ENCODE measurements at regions not wholly inside any gene's neighbourhood (a gene's known extent, or its start where the extent isn't known, plus 50 kb on each side); places are given as distances from the start of the nearest gene placed in this dataset.

- no peak for TF ChIP-seq CTCF (IDR thresholded peaks at IDR 0.05; ENCODE audit: insufficient read depth, low read length, severe bottlenecking)
- no peak for FAIRE-seq
- peak; percentile 43 for DNase-seq (ENCODE audit: low read depth)
- Histone ChIP-seq H3K36me3 (ENCODE audit: control insufficient read depth, insufficient read depth, low read length) (no peaks in the 10 kb centered on the region), H3K27me3 (ENCODE audit: control insufficient read depth, insufficient read depth, low read length) (no peaks in the 10 kb centered on the region), H3K4me3 (ENCODE audit: low read depth, low read length) (no peak overlapping the region)
Measured at GRCh38 chr3:101984356-101984755, 135.0 kb downstream of the NFKBIZ start.

DNA sequence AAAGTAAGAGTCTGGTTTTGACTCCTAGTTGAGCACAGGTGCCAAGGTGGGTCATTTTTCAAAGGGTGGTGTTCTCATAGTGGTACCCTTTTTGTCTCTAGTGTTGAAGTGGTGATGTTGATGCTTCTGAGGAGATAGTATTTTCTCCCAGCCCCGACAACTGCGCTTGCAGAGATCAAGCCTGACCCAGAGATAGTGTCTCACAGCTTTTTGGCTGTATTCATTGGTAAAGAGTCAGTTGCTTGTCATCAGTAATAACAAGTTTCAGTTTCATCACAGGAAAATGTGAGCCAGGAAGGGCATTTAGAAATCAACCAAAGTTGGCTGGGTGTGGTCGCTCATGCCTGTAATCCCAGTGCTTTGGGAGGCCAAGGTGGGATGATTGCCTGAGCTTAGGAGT lies 139.3 kb downstream of the NFKBIZ start:
- TF ChIP-seq CTCF (IDR thresholded peaks at IDR 0.05; ENCODE audit: insufficient read depth, low read length, severe bottlenecking): no peak
- no peaks in the 10 kb centered on the region for H3K27me3 ChIP-seq (ENCODE audit: control insufficient read depth, insufficient read depth, low read length)
- DNase-seq (ENCODE audit: low read depth) (peak; percentile 66), FAIRE-seq (no peak)
- H3K4me3 ChIP-seq (ENCODE audit: low read depth, low read length): no peak overlapping the region
- H3K36me3 ChIP-seq (ENCODE audit: control insufficient read depth, insufficient read depth, low read length): no peaks in the 10 kb centered on the region

GRCh38 chr3:101989578-101990200 lies 140.4 kb downstream of the NFKBIZ start:
- no peak for DNase-seq (ENCODE audit: low read depth)
- Histone ChIP-seq H3K4me3 (ENCODE audit: low read depth, low read length) (no peak overlapping the region), H3K36me3 (ENCODE audit: control insufficient read depth, insufficient read depth, low read length) (no peaks in the 10 kb centered on the region), H3K27me3 (ENCODE audit: control insufficient read depth, insufficient read depth, low read length) (no peaks in the 10 kb centered on the region)
- no peak for TF ChIP-seq CTCF (IDR thresholded peaks at IDR 0.05; ENCODE audit: insufficient read depth, low read length, severe bottlenecking)
- no peak for FAIRE-seq

DNA sequence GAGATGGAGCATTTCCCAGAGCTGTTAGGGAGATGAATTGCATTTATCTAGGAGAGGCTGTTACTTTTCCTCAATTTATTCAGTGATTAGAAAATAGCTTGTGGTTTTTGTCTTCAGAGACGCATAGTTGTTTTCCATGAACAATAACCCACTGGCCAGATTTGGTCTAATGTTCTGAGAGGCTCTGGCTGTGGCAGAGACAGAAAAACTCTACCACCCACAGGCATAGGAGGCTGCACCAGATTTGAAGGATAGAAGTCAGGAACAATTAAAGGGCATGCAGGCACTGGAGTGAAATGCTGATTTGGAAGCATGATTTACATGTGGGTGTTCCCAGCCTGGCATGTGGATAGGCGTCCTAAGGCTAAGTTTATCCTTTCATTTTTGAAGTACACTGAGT lies 143.5 kb downstream of the NFKBIZ start:
- FAIRE-seq: no peak
- H3K4me3 ChIP-seq (ENCODE audit: low read depth, low read length): no peak overlapping the region

DNA sequence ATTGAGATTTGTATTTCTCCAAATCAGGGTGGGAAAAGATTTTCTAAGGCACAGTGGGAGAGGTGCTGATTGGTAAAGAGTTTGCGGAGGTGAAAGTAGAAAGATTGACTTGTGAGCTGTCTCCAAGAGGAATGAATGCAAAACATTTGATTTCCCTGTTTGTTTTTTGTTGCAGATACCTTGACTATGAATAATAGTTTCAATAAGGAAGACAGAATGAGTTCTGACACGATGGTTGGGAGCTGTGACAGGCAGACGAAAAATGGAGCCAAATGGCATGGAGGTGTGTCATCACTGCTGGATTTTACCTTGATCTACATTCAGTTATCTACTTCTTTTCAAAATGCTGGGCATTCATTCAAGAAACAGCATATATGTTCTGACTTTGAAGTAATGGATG lies 145.1 kb downstream of the NFKBIZ start:
- FAIRE-seq (peak; percentile 73), DNase-seq (ENCODE audit: low read depth) (peak; percentile 99)
- H3K36me3 ChIP-seq (ENCODE audit: control insufficient read depth, insufficient read depth, low read length): no peaks in the 10 kb centered on the region
- TF ChIP-seq CTCF (IDR thresholded peaks at IDR 0.05; ENCODE audit: insufficient read depth, low read length, severe bottlenecking): no peak
- no peak overlapping the region for H3K4me3 ChIP-seq (ENCODE audit: low read depth, low read length)
- H3K27me3 ChIP-seq (ENCODE audit: control insufficient read depth, insufficient read depth, low read length): no peaks in the 10 kb centered on the region

More for the DNA sequence above, 143.5 kb downstream of the NFKBIZ start:
- TF ChIP-seq CTCF (IDR thresholded peaks at IDR 0.05; ENCODE audit: insufficient read depth, low read length, severe bottlenecking): no peak
- Histone ChIP-seq H3K36me3 (ENCODE audit: control insufficient read depth, insufficient read depth, low read length) (no peaks in the 10 kb centered on the region), H3K27me3 (ENCODE audit: control insufficient read depth, insufficient read depth, low read length) (no peaks in the 10 kb centered on the region)
- peak; percentile 33 for DNase-seq (ENCODE audit: low read depth)
